Loucy (cell line): ENCODE measurements at regions not wholly inside any gene's neighbourhood (a gene's known extent, or its start where the extent isn't known, plus 50 kb on each side); places are given as distances from the start of the nearest gene placed in this dataset.

Source experiments
- H2AFZ ChIP-seq: fragments of 200-600 bp; sonication (generic); 2 replicates; pipeline ENCODE4 v1.6.0; 2016; ENCODE audit warnings: antibody characterized with exemption, mild to moderate bottlenecking, low read length, moderate library complexity
- H3F3A ChIP-seq: fragments of 200-600 bp; 2 replicates; pipeline ENCODE4 v1.6.0; 2016; ENCODE audit warnings: antibody characterized with exemption, low read depth, mild to moderate bottlenecking
- H3K27me3 ChIP-seq: fragments of 200-600 bp; sonication (generic); 2 replicates; pipeline ENCODE4 v1.6.1; 2014; ENCODE audit warnings: low read length, mild to moderate bottlenecking; ENCODE audit not compliant: insufficient read depth, poor library complexity, severe bottlenecking
- H3K36me3 ChIP-seq: fragments of 200-600 bp; sonication (generic); 2 replicates; pipeline ENCODE4 v1.6.1; 2016; ENCODE audit warnings: low read length; ENCODE audit not compliant: insufficient read depth
- H3K4me1 ChIP-seq: fragments of 200-600 bp; sonication (generic); 2 replicates; pipeline ENCODE4 v1.5.1; 2014; ENCODE audit warnings: low read length, mild to moderate bottlenecking; ENCODE audit not compliant: insufficient read depth, poor library complexity, severe bottlenecking
- H3K4me2 ChIP-seq: fragments of 200-600 bp; sonication (generic); 2 replicates; pipeline ENCODE4 v1.6.0; 2014; ENCODE audit warnings: antibody characterized with exemption, low read length, low read depth, mild to moderate bottlenecking; ENCODE audit not compliant: poor library complexity, severe bottlenecking
- H3K4me3 ChIP-seq: fragments of 200-600 bp; sonication (generic); 2 replicates; pipeline ENCODE4 v1.5.1; 2014; ENCODE audit warnings: low read length, mild to moderate bottlenecking, mixed read lengths; ENCODE audit not compliant: poor library complexity, severe bottlenecking
- H3K79me2 ChIP-seq: fragments of 200-600 bp; sonication (generic); 2 replicates; pipeline ENCODE4 v1.6.1; 2014; ENCODE audit warnings: low read length; ENCODE audit not compliant: insufficient read depth
- H3K9ac ChIP-seq: fragments of 200-600 bp; sonication (generic); 2 replicates; pipeline ENCODE4 v1.6.0; 2014; ENCODE audit warnings: mild to moderate bottlenecking, low read depth, low read length, moderate library complexity; ENCODE audit not compliant: poor library complexity, severe bottlenecking
- H3K9me2 ChIP-seq: fragments of 200-600 bp; sonication (generic); replicated peaks from 2 replicates; pipeline ENCODE4 v1.6.1; 2016; ENCODE audit warnings: low read depth, low read length, mixed read lengths
- H3K9me3 ChIP-seq: fragments of 200-600 bp; sonication (generic); 2 replicates; pipeline ENCODE4 v1.6.1; 2014; ENCODE audit warnings: mild to moderate bottlenecking, antibody characterized with exemption, low read length, low read depth; ENCODE audit not compliant: insufficient read depth
- H4K20me1 ChIP-seq: fragments of 200-600 bp; sonication (generic); 2 replicates; pipeline ENCODE4 v1.6.0; 2014; ENCODE audit warnings: antibody characterized with exemption, low read length, mild to moderate bottlenecking; ENCODE audit not compliant: insufficient read depth, poor library complexity, severe bottlenecking
- EZH2phosphoT487 ChIP-seq: fragments of 200-600 bp; IDR thresholded peaks from 2 replicates; pipeline ENCODE4 v1.6.1; 2018; ENCODE audit warnings: antibody characterized with exemption, mild to moderate bottlenecking, moderate library complexity, borderline replicate concordance
- TF ChIP-seq, protein P1 (sequence below): fragments of 200-600 bp; sonication (generic); conservative IDR thresholded peaks from 2 replicates; pipeline ENCODE4 v1.5.1; 2014; ENCODE audit warnings: mild to moderate bottlenecking, antibody characterized with exemption, low read length

DNA sequence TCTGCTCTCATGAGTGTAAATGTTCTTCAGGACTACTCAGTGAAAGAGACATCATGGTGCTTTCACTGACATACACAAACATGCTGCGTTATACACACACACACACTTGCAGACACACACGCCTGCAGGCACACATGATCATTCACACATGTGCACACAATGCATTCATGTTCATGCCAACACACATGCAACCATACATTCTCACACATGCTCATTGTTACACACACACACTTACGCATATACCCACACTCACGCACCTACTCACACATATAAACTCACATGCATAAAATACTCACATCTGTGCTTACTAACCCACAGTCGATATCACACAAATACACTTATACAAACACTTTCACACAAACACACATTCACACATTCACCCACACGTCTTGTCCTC, 241.6 kb downstream of the LMX1A start:
- Histone ChIP-seq H4K20me1 (no peaks in the 10 kb centered on the region), H3K36me3 (no peaks in the 10 kb centered on the region), H3K9me3 (no peaks in the 10 kb centered on the region), H3F3A (no peaks in the 10 kb centered on the region), H3K4me3 (no peak overlapping the region), H2AFZ (no peak overlapping the region), H3K79me2 (no peaks in the 10 kb centered on the region), H3K4me2 (no peak overlapping the region), H3K4me1 (no peaks in the 10 kb centered on the region), H3K9ac (no peak overlapping the region), H3K9me2 (no peaks in the 10 kb centered on the region), H3K27me3 (no peaks in the 10 kb centered on the region)
- no peak for TF ChIP-seq EZH2phosphoT487
- TF ChIP-seq, protein P1, sequence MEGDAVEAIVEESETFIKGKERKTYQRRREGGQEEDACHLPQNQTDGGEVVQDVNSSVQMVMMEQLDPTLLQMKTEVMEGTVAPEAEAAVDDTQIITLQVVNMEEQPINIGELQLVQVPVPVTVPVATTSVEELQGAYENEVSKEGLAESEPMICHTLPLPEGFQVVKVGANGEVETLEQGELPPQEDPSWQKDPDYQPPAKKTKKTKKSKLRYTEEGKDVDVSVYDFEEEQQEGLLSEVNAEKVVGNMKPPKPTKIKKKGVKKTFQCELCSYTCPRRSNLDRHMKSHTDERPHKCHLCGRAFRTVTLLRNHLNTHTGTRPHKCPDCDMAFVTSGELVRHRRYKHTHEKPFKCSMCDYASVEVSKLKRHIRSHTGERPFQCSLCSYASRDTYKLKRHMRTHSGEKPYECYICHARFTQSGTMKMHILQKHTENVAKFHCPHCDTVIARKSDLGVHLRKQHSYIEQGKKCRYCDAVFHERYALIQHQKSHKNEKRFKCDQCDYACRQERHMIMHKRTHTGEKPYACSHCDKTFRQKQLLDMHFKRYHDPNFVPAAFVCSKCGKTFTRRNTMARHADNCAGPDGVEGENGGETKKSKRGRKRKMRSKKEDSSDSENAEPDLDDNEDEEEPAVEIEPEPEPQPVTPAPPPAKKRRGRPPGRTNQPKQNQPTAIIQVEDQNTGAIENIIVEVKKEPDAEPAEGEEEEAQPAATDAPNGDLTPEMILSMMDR, result no peak

DNA sequence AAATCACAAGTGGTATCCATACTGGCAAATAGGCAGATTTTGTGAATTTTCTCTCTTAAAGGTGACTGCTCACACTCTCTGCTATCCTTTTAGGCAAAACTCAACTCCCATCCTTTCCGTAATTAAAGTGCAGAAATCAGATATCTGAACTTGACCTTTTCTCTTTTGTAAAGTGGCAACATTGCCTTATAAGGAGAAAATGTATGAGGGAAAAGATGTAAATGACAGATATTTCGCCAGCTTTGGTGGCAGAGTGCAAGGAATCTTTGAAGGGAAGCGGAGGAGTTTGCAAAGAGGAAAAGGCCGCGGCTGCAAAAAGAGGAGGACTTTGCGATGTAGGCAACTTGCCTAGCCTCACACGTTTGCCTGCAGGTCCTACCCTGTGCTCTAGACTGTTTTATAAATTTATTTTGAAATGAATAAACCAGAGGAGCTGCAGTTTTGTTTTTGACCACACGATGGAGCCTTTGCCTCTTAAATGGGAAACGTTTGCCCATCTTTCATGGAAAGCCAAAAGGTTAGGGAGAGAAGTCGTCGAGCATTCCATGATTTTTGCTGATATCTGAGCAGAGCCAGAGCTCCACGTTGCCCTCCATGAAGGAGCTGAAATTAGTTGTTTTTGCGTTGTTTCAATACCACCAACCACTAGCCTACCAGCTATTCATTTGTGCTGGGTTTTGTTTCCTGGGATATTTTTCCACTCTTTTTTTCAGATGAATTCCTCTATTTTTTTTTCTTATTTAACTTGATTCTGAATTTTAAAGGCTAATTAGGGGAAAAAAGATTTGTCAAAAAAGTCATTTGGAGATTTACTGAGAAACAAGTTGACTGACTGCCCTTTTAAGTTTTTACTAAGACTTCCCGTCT, 242.3 kb downstream of the LMX1A start:
- Histone ChIP-seq H3K79me2 (no peaks in the 10 kb centered on the region), H3K9ac (no peak overlapping the region), H4K20me1 (no peaks in the 10 kb centered on the region), H3K9me3 (no peaks in the 10 kb centered on the region), H3K27me3 (no peaks in the 10 kb centered on the region), H3K4me3 (no peak overlapping the region), H3K9me2 (no peaks in the 10 kb centered on the region), H3F3A (no peaks in the 10 kb centered on the region), H3K4me2 (no peak overlapping the region), H2AFZ (no peak overlapping the region), H3K4me1 (no peaks in the 10 kb centered on the region), H3K36me3 (no peaks in the 10 kb centered on the region)
- TF ChIP-seq, protein P1, result peak; percentile 84
- TF ChIP-seq EZH2phosphoT487, result no peak

DNA sequence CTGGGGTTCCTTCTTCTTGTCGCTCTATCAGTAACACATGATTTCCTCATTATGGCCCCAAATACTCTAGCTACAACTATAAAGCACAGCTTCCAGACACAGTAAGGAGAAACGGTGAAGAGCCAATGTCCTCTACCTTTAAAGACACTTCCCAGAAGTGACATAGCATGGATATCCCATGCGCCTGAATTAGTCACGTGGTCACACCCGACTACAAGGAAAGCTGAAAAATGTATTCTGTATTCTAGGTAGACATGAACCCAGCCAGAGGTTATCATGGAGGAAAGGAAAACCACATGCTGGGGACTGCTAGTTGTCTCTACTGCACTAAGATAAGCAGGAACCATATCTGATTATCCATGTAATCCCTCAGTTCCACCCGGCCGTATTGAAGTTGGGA, 244.3 kb downstream of the LMX1A start:
- H3K27me3 ChIP-seq, result no peaks in the 10 kb centered on the region
- H3K9me2 ChIP-seq, result no peaks in the 10 kb centered on the region
- no peak overlapping the region for H3K9ac ChIP-seq
- H3K4me3 ChIP-seq, result no peak overlapping the region
- H3K4me1 ChIP-seq, result no peaks in the 10 kb centered on the region
- H3F3A ChIP-seq, result no peaks in the 10 kb centered on the region
- H3K4me2 ChIP-seq, result no peak overlapping the region
- no peaks in the 10 kb centered on the region for H3K36me3 ChIP-seq
- no peaks in the 10 kb centered on the region for H3K9me3 ChIP-seq
- TF ChIP-seq EZH2phosphoT487, result no peak
- TF ChIP-seq, protein P1, result no peak
- no peaks in the 10 kb centered on the region for H4K20me1 ChIP-seq
- no peak overlapping the region for H2AFZ ChIP-seq
- H3K79me2 ChIP-seq, result no peaks in the 10 kb centered on the region
